ENCODE measurements at regions not wholly inside any gene's neighbourhood (a gene's known extent, or its start where the extent isn't known, plus 50 kb on each side); places are given as distances from the start of the nearest gene placed in this dataset.
"Not testable (repeated sequence)": the region's sequence is repeated elsewhere in the genome, so short reads cannot be mapped to it uniquely, and the experiment has no call there.

GRCh38 chr7:142507066-142507465, 242.2 kb upstream of the PRSS1 start:
- DNase-seq (ENCODE audit: low read depth in 3 of 3, low spot score in 2 of 3), result not testable (repeated sequence)

DNA sequence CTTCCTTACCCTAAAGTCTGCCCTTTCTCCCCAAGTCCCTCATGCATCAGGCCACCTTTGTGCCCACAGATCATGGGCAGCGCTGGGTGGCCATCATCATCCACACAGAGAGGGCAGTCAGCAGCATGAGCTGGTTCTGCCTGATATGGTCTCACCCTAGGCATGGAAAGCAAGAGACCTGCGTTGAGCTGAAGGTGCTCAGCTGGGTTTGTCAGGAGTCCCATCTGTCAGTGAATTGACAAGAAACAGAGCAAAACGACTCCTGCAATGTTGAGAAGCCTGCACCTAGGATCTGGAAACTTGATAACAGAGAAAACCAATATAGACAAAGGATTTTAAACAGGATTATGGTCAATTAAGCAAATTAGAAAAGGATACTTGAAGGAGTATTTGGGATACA, 242.7 kb upstream of the PRSS1 start:
- DNase-seq (ENCODE audit: low read depth in 3 of 3, low spot score in 2 of 3), result no peak

- not testable (repeated sequence) for DNase-seq (ENCODE audit: low read depth in 3 of 3, low spot score in 2 of 3)
Measured at GRCh38 chr7:142503949-142504348, 245.3 kb upstream of the PRSS1 start.

DNA sequence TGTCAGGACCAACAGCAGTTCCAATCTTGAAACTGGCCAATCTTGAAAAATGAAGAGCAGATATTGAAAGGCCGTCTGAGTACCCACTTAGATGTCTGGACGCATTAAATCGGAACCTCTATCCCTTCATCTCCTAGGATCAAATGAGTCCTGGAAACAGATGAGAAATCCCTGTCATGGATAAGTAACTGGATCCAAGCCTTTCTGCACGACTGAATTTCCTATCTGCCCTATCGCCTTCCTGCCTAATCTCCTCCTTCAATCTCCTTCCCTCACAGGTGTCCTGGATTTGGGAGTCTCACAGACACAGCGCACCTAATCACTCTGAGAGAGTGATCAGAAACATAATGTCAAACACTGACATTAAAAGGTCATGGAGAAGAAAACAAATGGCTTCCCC, 245.2 kb upstream of the PRSS58 start:
- DNase-seq (ENCODE audit: low read depth in 3 of 3, low spot score in 2 of 3), result no peak

DNA sequence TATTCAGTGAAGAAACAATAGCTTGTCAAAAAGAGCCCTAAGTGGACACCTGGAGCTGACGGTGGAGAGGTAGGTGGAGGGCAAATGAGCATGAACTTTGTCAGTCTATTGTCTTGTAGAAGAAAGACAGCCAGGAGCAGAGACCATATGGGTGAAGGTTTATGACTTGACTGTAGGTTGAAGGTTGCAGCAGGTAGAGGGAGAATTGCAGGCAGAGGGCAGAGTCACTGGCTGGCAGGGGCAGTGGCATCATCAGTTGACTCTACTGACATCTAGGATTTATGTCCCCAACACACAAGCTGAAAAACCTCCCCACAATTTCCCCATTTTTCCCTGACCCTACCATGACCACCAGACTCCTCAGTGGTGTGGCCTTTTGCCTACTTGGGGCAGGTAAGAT, 243.6 kb upstream of the PRSS58 start:
- no peak for DNase-seq (ENCODE audit: low read depth in 3 of 3, low spot score in 2 of 3)

- no peak for DNase-seq (ENCODE audit: low read depth in 3 of 3, low spot score in 2 of 3)
Measured at GRCh38 chr7:142500366-142500765, 242.5 kb upstream of the PRSS58 start.

DNA sequence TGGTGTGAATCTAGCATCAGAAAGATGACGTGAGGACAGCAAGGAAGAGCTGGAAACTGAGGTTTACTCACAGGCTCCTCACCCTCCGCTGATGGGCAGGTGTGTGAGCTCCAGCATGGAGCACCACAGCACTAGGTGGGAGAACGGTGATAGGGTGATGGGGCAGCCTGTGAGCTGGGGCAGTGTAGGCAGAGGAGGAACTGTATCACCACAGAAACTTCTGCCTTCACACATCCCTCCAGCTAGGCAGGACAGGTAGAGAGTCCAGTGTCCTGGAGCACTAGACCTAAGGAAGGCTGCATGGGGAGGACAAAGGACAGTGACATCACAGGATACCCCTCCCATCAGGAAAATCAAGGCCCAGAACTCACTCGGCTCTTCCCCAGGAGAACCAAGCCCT, 241.8 kb upstream of the PRSS58 start:
- DNase-seq (ENCODE audit: low read depth in 3 of 3, low spot score in 2 of 3), result no peak

DNA sequence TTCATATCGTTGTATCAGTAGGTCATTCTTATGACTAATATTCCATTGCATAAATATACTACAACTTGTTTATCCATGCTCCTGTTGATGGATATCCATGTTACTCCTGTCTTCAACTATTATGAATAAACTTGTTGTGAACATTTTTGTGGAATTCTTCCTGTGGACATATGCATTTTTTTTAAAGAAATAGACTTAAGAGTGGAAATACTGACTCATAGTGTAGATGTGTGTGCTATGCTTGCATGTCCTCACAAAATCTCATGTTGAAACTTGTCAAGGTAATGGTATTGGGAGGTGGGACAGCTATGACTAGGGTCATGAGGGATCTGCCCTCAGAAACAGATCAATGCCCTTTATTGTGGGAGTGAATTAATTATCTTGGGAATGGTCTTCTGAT, 240.5 kb upstream of the PRSS58 start:
- DNase-seq (ENCODE audit: low read depth in 3 of 3, low spot score in 2 of 3), result no peak

- no peak for DNase-seq (ENCODE audit: low read depth in 3 of 3, low spot score in 2 of 3)
Measured at GRCh38 chr7:142496545-142496991, 238.7 kb upstream of the PRSS58 start.

GRCh38 chr7:142495879-142496278, 238.0 kb upstream of the PRSS58 start:
- DNase-seq (ENCODE audit: low read depth in 3 of 3, low spot score in 2 of 3), result not testable (repeated sequence)

- DNase-seq (ENCODE audit: low read depth in 3 of 3, low spot score in 2 of 3), result not testable (repeated sequence)
Measured at GRCh38 chr7:142495301-142495700, 237.4 kb upstream of the PRSS58 start.

DNA sequence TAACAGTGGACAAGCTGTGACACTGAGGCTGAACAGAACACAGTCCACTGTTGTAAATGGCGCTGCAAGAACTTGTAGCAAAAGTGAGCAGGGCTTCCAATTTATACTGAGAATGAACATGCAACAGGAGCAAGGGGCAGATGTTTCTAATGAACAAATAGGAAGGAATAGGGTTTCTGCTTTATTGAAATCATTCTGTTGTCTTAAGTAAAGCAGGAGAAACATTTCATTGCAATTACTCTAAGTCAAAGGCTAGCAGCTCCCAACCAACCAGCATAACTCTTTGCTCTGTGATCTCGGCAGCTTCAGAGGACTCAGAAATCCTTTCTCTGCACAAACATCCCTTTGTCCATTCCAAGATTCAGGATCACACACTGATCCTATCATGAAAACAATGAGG, 236.2 kb upstream of the PRSS58 start:
- no peak for DNase-seq (ENCODE audit: low read depth in 3 of 3, low spot score in 2 of 3)

DNA sequence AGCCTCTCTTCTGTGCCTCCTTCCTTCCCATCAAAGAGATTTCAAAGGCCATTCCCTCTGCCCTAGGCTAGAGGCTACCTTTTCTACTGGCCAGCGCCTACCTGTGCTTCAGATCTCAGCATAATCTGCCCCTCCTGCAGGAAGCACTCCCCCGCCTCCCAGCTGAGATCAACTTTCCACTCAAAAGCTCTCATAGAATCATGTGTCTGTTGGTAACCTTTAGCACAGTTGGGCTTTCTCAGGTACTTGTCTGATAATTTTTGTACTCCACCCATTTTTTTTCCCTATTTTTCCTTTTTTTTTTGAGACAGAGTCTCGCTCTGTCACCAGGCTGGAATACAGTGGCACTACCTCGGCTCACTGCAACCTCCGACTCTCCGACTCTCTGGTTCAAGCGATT, 231.0 kb upstream of the PRSS58 start:
- DNase-seq (ENCODE audit: low read depth in 3 of 3, low spot score in 2 of 3), result no peak

DNA sequence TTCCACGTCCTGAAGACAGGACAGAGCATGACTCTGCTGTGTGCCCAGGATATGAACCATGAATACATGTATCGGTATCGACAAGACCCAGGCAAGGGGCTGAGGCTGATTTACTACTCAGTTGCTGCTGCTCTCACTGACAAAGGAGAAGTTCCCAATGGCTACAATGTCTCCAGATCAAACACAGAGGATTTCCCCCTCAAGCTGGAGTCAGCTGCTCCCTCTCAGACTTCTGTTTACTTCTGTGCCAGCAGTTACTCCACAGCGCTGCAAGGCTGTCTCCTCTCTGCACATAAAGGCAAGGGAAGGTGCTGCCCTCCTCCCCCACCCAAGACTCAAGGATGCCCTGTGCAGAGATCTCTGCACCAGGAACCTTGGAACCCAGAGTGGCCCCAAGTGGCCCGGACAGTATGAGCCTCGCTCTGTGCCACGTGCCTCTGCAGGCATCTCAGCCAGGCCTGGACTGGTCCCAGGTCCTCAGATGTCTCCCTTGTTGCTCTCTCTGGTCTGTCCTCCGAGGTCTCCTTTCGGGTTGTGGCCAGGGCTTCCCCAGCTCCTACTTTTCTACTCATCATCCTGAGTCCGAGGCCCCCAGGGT, 230.3 kb upstream of the PRSS58 start:
- DNase-seq (ENCODE audit: low read depth in 3 of 3, low spot score in 2 of 3), result no peak

- not testable (repeated sequence) for DNase-seq (ENCODE audit: low read depth in 3 of 3, low spot score in 2 of 3)
Measured at GRCh38 chr7:142487565-142487964, 229.7 kb upstream of the PRSS58 start.

- DNase-seq (ENCODE audit: low read depth in 3 of 3, low spot score in 2 of 3), result no peak
Measured at GRCh38 chr7:142487124-142487523, 229.3 kb upstream of the PRSS58 start.

GRCh38 chr7:142485617-142486226, 227.9 kb upstream of the PRSS58 start:
- DNase-seq (ENCODE audit: low read depth in 3 of 3, low spot score in 2 of 3), result no peak

GRCh38 chr7:142483659-142484317, 225.9 kb upstream of the PRSS58 start:
- no peak for DNase-seq (ENCODE audit: low read depth in 3 of 3, low spot score in 2 of 3)

GRCh38 chr7:142482891-142483658, 225.2 kb upstream of the PRSS58 start:
- DNase-seq (ENCODE audit: low read depth in 3 of 3, low spot score in 2 of 3), result no peak

DNA sequence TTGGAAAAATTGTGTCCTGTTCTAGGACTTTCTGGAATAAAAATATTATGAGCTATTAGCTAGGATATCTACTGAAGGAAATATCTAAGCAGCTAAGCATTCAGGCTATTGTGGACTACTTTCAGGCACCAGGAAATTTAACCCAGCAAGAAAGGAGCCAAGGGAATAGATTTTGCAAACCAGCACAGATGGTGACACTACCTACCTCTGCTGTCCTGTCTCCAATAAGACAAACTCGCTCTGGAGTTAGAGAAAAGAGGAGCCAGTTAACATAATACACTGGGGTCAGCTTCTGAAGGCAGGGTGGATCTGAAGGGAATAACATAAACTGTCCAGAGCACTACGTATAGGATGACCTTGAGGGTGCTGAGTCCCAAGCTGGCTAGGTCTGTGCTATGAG, 223.7 kb upstream of the PRSS58 start:
- DNase-seq (ENCODE audit: low read depth in 3 of 3, low spot score in 2 of 3), result no peak

GRCh38 chr7:142478479-142479220, 220.8 kb upstream of the PRSS58 start:
- DNase-seq (ENCODE audit: low read depth in 3 of 3, low spot score in 2 of 3), result no peak
